Natural killer cell treated with Interleukin-12 subunit alpha and Interleukin-12 subunit beta and Interleukin-15 and Interleukin-18, amount 100 ng/mL, for 72 hours (primary cell): ENCODE measurements at regions not wholly inside any gene's neighbourhood (a gene's known extent, or its start where the extent isn't known, plus 50 kb on each side); places are given as distances from the start of the nearest gene placed in this dataset.
"Not testable (repeated sequence)": the region's sequence is repeated elsewhere in the genome, so short reads cannot be mapped to it uniquely, and the experiment has no call there.

ENCODE experiments used
- ATAC-seq, 2 donors: fragments of 150-1000 bp; cut with Tn5 transposase in 1 of 2; sonication (Bioruptor Pico), chemical (Tn5 transposase) in 1 of 2; 2 replicates each; pipeline ENCODE4 v1.10.0; 2021
- DNase-seq: peaks from one replicate; pipeline ENCODE4 v3.0.0; 2022; ENCODE audit warnings: low spot score
- H3K27ac Mint-ChIP-seq, 2 donors: 1 replicate in 1 of 2; 2 replicates in 1 of 2; pipeline ENCODE4 v1.8.0; 2022; ENCODE audit warnings: mixed read lengths in 2 of 2, mild to moderate bottlenecking in 1 of 2, moderate library complexity in 1 of 2
- H3K27me3 Mint-ChIP-seq, 2 donors: 1 replicate in 1 of 2; 2 replicates in 1 of 2; pipeline ENCODE4 v1.8.0; 2022; ENCODE audit warnings: mixed read lengths in 2 of 2
- H3K36me3 Mint-ChIP-seq: one replicate; pipeline ENCODE4 v1.8.0; 2022; ENCODE audit warnings: mixed read lengths
- H3K4me1 Mint-ChIP-seq, 2 donors: 1 replicate in 1 of 2; 2 replicates in 1 of 2; pipeline ENCODE4 v1.8.0; 2022; ENCODE audit warnings: low read depth in 2 of 2, mixed read lengths in 2 of 2, mild to moderate bottlenecking in 1 of 2
- H3K4me3 Mint-ChIP-seq: one replicate; pipeline ENCODE4 v1.8.0; 2022; ENCODE audit warnings: mixed read lengths
- H3K9me3 Mint-ChIP-seq: 2 replicates; pipeline ENCODE4 v1.8.0; 2022; ENCODE audit warnings: mixed read lengths

DNA sequence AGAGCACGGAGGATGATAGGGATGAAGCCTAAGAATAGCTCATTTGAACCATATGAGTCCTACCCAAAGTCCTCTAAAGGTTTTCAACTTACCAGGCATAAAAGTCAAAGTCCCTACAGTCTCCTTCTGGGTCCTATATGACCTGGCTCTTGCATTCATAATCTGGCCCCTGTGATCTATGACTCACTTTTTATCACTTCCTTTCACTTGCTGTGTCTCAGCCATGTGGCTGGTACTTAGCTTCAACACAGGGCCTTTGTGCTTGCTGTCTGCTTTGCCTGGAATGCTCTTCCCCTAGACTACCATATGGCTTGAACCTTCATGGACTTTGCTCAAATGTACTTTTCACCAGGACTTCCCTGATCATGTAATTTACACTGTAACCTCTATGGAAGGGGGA, 137.6 kb upstream of the TMTC1 start:
- Mint-ChIP-seq H3K4me1 (no peaks in the 10 kb centered on the region), H3K9me3 (peaks cover 16% of the 10 kb centered on the region), H3K4me3 (no peak overlapping the region), H3K27me3 (no peaks in the 10 kb centered on the region), H3K36me3 (no peaks in the 10 kb centered on the region), H3K27ac (no peak overlapping the region)
- no peak for DNase-seq
- ATAC-seq = no peak

- Mint-ChIP-seq H3K9me3 (peaks cover 23% of the 10 kb centered on the region), H3K36me3 (peaks cover 4% of the 10 kb centered on the region), H3K27ac (no peak overlapping the region), H3K27me3 (no peaks in the 10 kb centered on the region), H3K4me1 (no peaks in the 10 kb centered on the region), H3K4me3 (no peak overlapping the region)
- DNase-seq (no peak), ATAC-seq (no peak)
These were observed 124.4 kb upstream of the TMTC1 start for GRCh38 chr12:29908157-29908556.

GRCh38 chr12:29907461-29907860, 123.7 kb upstream of the TMTC1 start:
- H3K9me3 Mint-ChIP-seq = peaks cover 19% of the 10 kb centered on the region
- H3K4me1 Mint-ChIP-seq = no peaks in the 10 kb centered on the region
- no peak for ATAC-seq
- H3K27me3 Mint-ChIP-seq = no peaks in the 10 kb centered on the region
- H3K4me3 Mint-ChIP-seq = no peak overlapping the region
- no peak overlapping the region for H3K27ac Mint-ChIP-seq
- no peak for DNase-seq
- peaks cover under 1% of the 10 kb centered on the region for H3K36me3 Mint-ChIP-seq

DNA sequence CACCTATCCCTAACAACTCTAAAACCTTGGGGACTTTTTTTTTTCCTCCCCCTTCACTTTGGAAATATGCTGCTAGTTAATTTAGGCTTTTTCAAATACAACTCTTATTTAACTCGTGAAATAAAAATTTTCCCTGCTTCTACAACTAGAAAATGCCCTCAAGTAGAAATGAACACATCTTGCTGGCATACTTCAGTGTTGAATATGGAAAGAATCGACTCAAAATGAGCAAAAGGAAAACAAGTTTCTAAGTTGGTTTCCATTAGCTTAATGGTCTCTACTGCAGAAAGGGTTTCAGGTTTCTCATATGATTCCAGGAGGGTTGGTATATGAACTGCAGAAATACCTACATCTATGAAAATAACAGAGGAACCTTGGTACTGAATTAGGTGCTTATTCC, 118.3 kb upstream of the TMTC1 start:
- no peak overlapping the region for H3K4me3 Mint-ChIP-seq
- no peaks in the 10 kb centered on the region for H3K36me3 Mint-ChIP-seq
- H3K4me1 Mint-ChIP-seq = no peaks in the 10 kb centered on the region
- H3K27ac Mint-ChIP-seq = no peak overlapping the region
- H3K27me3 Mint-ChIP-seq = no peaks in the 10 kb centered on the region
- no peak for DNase-seq
- ATAC-seq = no peak
- peaks cover 12% of the 10 kb centered on the region for H3K9me3 Mint-ChIP-seq

DNA sequence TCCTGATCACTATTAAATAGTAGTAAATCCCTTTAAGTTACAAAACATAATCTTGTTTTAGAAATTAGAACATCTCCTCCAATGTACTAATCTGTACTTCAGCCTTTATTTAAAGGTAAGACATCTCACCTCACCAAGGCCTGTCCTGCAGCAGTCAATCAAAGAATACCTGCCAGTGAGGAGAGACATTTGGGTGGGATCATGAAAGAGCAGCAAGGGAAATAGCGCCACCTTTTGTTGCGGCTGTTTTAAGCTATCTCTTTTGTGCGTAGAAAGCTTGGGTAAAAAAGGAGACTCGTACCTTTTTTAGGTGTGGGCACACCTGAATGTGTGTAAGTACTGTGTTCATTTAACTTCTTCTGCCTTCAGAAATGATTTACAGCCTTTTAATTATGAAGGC, 117.8 kb upstream of the TMTC1 start:
- no peaks in the 10 kb centered on the region for H3K4me1 Mint-ChIP-seq
- peaks cover 10% of the 10 kb centered on the region for H3K9me3 Mint-ChIP-seq
- DNase-seq (no peak), ATAC-seq (no peak)
- H3K4me3 Mint-ChIP-seq = no peak overlapping the region
- H3K27ac Mint-ChIP-seq = no peak overlapping the region
- no peaks in the 10 kb centered on the region for H3K27me3 Mint-ChIP-seq
- H3K36me3 Mint-ChIP-seq = no peaks in the 10 kb centered on the region

DNA sequence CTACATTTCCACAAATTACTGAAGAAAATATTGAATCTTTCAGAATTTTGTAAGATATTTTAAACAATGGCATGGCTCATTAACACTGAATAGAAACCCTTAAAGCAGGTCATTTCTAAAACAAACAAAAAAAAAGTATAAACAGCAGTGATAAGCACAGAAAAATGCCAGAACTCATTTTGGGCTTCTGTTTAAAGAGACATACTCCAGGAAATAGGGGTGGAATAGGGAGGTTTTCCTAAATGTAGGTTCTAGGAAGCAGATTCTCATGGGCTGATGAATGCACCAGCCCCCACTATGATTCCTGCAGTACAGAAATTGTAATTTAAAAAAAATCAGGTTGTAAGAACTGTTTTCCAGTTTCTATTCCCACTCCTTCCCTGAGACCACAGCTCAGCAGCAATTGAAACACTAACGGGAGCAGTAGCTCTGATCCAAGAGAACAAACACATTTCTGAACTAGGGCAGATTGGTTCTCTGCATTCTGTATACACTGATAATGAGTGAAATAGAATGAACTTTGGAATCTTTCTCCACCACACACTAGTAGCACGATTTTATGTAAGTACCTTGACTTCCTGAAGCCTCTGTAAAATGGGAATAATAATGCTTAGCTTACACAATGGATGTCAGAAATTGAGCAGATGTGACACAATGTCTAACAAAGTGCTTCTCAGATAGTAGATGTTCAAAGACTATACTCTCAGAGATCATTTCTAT, 115.6 kb upstream of the TMTC1 start:
- ATAC-seq (no peak), DNase-seq (no peak)
- Mint-ChIP-seq H3K4me1 (no peaks in the 10 kb centered on the region), H3K36me3 (no peaks in the 10 kb centered on the region), H3K9me3 (peaks cover 3% of the 10 kb centered on the region), H3K27ac (no peak overlapping the region), H3K27me3 (no peaks in the 10 kb centered on the region), H3K4me3 (no peak overlapping the region)

DNA sequence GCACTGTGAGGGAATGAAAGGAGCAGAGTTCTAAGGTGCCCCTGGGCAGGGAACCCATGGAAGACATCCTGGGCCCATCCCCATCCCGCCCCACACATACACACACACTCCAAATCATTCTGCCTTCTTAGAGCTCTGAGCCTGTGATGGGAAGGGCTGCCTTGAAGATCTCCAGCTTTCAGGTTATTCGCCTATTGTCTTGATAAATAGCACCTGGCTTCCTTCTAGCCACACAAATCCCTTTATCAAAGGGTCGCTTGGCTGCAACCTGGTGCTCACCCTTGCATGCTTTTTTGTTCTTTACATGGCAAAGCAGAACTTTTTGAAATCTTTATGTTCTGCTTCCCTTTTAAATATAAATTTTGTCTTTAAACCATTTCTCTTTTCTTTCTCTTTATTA, 112.2 kb upstream of the TMTC1 start:
- H3K36me3 Mint-ChIP-seq = no peaks in the 10 kb centered on the region
- no peak for DNase-seq
- ATAC-seq = peak in 1 of 2 donors; percentile 46

GRCh38 chr12:29893002-29893401, 109.3 kb upstream of the TMTC1 start:
- ATAC-seq (no peak), DNase-seq (no peak)
- Mint-ChIP-seq H3K4me1 (no peaks in the 10 kb centered on the region), H3K36me3 (no peaks in the 10 kb centered on the region), H3K27ac (no peak overlapping the region), H3K4me3 (no peak overlapping the region), H3K27me3 (no peaks in the 10 kb centered on the region), H3K9me3 (peaks cover 10% of the 10 kb centered on the region)

More for the DNA sequence above, 112.2 kb upstream of the TMTC1 start:
- no peak overlapping the region for H3K27ac Mint-ChIP-seq
- H3K4me1 Mint-ChIP-seq = no peaks in the 10 kb centered on the region
- H3K27me3 Mint-ChIP-seq = no peaks in the 10 kb centered on the region
- H3K4me3 Mint-ChIP-seq = no peak overlapping the region
- H3K9me3 Mint-ChIP-seq = peaks cover 9% of the 10 kb centered on the region

- Mint-ChIP-seq H3K27me3 (no peaks in the 10 kb centered on the region), H3K4me3 (no peak overlapping the region), H3K27ac (no peak overlapping the region), H3K4me1 (no peaks in the 10 kb centered on the region), H3K9me3 (peaks cover 12% of the 10 kb centered on the region), H3K36me3 (no peaks in the 10 kb centered on the region)
- ATAC-seq (no peak), DNase-seq (no peak)
These were observed 108.0 kb upstream of the TMTC1 start for GRCh38 chr12:29891792-29892191.

- DNase-seq (no peak), ATAC-seq (no peak)
- no peaks in the 10 kb centered on the region for H3K4me1 Mint-ChIP-seq
- H3K36me3 Mint-ChIP-seq = no peaks in the 10 kb centered on the region
- H3K4me3 Mint-ChIP-seq = no peak overlapping the region
- H3K27ac Mint-ChIP-seq = no peak overlapping the region
- peaks cover 14% of the 10 kb centered on the region for H3K9me3 Mint-ChIP-seq
- H3K27me3 Mint-ChIP-seq = no peaks in the 10 kb centered on the region
These were observed 106.0 kb upstream of the TMTC1 start for GRCh38 chr12:29889737-29890136.

DNA sequence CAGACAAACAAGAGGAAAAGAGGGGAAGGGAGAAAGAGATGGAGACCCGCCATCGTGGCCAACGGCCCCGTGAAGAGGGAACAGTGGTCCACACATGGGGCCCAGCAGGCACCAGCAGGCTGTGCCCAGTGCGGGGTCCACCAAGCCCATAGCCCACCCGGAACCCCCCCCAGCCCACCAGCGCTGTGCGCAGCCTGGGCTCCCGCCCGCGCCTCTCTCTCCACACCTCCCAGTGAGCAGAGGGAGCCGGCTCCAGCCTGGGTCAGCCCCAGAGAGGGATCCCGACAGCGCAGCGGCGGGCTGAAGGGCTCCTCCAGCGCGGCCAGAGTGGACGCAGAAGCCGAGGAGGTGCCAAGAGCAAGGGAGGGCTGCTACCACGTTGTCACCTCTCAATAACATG, 105.0 kb upstream of the TMTC1 start:
- Mint-ChIP-seq H3K4me3 (no peak overlapping the region), H3K4me1 (no peaks in the 10 kb centered on the region), H3K27me3 (no peaks in the 10 kb centered on the region), H3K9me3 (peaks cover 16% of the 10 kb centered on the region), H3K27ac (no peak overlapping the region), H3K36me3 (no peaks in the 10 kb centered on the region)
- ATAC-seq (no peak), DNase-seq (no peak)

DNA sequence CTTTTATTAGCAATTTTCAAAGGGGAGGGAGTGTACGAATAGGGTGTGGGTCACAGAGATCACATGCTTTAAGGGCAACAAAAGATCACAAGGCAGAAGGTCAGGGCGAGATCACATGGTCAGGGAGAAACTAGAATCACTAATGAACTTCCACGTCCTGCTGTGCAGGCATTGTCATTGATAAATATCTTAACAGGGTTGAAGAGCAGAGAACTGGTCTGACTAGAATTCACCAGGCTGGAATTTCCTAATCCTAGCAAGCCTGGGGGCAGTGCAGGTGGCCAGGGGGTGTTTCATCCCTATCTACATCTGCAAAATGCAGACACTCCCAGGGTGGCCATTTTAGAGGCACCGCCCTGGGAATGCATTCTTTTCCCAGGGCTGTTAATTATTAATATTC, 101.2 kb upstream of the TMTC1 start:
- H3K36me3 Mint-ChIP-seq, DNase-seq, H3K27ac Mint-ChIP-seq, ATAC-seq, H3K4me1 Mint-ChIP-seq, H3K4me3 Mint-ChIP-seq, H3K27me3 Mint-ChIP-seq: not testable (repeated sequence)
- H3K9me3 Mint-ChIP-seq = peaks cover 15% of the 10 kb centered on the region

DNA sequence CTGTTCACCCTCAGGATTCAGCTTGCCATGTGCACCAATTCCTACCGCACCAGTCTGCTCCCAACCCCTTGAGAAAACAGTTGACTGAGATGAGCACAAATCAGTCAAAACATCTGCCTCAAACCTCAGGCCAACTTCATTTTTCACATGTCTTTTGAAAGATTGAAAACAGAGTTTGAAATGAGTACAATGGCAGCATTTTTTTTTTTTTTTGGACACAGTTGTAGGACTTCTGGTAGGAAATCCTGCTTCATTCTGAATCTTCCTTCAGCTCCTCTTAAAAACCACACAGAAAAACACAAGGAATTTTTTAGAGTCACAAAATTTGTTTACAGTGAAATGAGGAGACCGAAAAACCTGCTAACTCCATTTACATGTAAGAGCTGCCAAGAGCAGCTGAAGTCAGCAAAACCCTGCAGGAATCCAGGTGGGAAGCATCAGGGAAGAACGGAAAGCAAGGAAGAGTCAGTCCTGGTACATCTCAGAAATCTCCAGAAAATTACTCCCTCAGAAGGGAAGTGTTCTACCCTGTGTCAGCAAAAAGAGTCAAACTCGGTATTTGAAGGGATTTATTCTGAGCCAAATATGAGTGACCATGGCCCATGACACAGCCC, 100.3 kb upstream of the TMTC1 start:
- Mint-ChIP-seq H3K9me3 (peaks cover 15% of the 10 kb centered on the region), H3K36me3 (no peaks in the 10 kb centered on the region), H3K27me3 (no peaks in the 10 kb centered on the region), H3K4me3 (no peak overlapping the region), H3K27ac (no peak overlapping the region), H3K4me1 (no peaks in the 10 kb centered on the region)
- DNase-seq (no peak), ATAC-seq (no peak)

GRCh38 chr12:29883525-29883924, 99.8 kb upstream of the TMTC1 start:
- no peak overlapping the region for H3K27ac Mint-ChIP-seq

GRCh38 chr12:29882846-29883245, 99.1 kb upstream of the TMTC1 start:
- Mint-ChIP-seq H3K9me3 (peaks cover 15% of the 10 kb centered on the region), H3K36me3 (no peaks in the 10 kb centered on the region), H3K27ac (no peak overlapping the region), H3K4me1 (no peaks in the 10 kb centered on the region), H3K4me3 (no peak overlapping the region), H3K27me3 (no peaks in the 10 kb centered on the region)
- no peak for DNase-seq
- no peak for ATAC-seq

More at GRCh38 chr12:29883525-29883924, 99.8 kb upstream of the TMTC1 start:
- DNase-seq (no peak), ATAC-seq (no peak)
- Mint-ChIP-seq H3K27me3 (no peaks in the 10 kb centered on the region), H3K36me3 (no peaks in the 10 kb centered on the region), H3K4me1 (no peaks in the 10 kb centered on the region), H3K4me3 (no peak overlapping the region), H3K9me3 (peaks cover 15% of the 10 kb centered on the region)
